NCI-H524 (cell line): ENCODE measurements at regions not wholly inside any gene's neighbourhood (a gene's known extent, or its start where the extent isn't known, plus 50 kb on each side); places are given as distances from the start of the nearest gene placed in this dataset.

Source experiments
- DNase-seq, 2 experiments: peaks; one replicate each; lab custom pipeline; 2025; lab: John Stamatoyannopoulos, UW

DNA sequence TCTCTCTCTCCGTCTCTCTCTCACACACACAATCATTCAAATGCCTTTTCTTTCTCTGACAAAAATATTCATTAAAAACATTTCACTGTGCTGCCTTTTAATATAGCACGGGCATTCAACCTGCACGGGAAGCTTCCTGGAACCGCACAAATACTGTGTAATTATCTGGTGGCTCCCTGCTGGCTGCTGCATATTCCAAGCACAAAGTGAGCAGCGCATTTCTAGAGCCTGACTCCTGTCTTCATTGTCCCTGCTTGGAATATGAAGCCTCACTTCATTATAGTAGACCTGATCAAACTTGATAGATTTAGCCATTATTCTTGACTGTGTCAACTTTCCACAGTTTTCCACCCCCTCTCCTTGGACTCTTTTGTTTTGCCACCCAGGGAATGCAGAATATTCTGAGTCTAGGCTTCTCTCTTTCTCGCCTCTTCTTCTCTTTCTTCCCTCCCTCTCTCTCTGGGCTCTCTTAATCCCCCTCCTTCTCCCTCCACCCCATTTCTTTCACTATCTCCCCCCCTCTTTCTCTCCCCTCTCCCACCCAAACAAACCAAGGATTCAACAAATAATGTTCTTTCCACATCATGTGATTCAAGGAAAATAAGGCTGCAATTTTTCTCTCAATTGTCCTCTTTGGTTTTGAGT, 672.1 kb upstream of the FANCL start:
- no peak for DNase-seq

DNA sequence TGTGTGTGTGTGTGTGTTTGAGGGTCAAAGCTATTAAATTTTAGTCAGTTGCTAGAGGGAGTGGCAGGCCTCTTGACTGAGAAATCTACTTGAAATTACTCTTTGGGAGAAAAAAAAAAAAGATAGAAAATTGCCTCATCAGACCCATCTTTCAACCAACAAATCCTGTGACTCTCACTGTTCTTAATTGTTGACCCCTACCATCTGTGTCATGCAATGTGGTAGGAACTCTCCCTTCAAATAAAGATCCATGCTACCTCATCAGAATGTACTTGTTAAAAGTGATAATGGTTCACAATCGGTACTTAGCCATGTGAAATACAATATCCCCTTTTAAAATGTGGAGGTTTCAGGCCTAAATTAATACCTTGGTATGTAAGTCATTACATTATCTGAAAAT, 670.8 kb upstream of the FANCL start:
- no peak for DNase-seq

DNA sequence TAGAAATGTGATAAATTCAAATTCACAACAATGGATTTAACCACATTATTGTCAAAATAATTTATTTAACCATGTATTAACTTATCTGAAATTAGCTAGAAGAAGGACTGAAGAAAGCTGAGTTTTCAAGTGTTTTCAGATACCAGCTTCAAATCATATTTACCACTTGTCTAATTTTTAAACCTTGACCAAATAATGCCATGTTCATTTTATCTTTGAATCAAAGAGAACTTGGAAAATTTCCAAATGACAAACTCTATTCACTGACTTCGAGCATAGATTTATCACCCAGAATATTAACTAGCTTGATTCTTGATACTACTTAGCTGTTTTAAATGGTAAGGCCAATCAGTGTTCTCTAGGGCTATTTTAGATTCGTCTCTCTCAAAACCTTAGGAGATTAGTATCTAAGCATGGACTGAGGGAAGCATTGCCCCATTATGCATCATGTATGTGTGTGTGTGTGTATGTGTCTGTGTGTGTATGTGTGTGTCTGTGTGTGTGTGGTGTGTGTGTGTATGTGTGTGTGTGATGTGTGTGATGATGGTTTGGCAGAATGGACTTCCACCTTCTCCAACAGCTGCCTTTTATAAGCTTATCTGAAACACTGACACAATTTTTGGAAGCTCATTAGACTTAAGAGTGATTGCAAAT, 667.5 kb upstream of the FANCL start:
- DNase-seq, result no peak

DNA sequence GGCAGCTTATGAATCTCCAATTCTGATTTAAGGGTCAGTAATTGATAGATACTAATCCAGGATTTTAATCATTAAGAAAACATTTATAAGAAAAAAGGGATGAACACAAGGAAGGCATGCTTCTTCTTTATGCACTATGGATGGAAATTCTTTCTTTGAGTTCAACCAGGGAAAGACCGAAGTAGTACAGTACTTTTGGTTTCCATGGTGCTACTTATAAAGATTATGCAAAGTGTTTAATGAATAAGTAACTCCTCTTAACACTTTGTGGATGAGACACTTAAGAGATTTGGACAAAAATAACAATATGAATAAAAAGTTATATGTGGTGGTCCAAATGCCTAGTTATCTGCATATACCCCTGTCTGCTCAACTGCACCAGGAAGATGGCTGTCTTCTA, 666.5 kb upstream of the FANCL start:
- DNase-seq, result no peak

DNA sequence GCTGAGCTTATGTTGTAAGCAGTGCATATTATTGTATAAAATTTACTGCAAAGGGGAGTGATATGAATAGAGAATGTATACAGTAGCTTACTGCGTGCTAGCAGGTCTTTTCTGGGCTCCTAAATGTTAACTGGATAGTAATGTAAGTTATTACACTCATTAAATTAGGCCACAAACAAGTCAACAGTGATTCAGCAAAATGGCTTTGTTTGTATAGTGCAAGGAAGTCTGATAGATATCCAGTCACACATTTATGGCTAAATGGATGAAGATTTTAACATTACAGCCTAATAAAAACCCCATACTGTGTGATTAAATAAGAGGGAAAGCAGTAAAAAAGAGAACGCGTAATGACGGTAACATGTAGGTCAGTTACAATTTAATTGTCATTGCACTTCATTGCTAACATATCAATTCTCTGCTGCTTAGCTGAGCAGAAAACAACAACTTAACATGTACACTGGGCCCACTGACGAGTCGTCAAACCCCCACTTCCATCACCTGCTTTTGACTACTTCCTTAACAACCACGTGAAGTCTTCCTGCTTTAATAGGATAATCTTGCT, 665.0 kb upstream of the FANCL start:
- no peak for DNase-seq

DNA sequence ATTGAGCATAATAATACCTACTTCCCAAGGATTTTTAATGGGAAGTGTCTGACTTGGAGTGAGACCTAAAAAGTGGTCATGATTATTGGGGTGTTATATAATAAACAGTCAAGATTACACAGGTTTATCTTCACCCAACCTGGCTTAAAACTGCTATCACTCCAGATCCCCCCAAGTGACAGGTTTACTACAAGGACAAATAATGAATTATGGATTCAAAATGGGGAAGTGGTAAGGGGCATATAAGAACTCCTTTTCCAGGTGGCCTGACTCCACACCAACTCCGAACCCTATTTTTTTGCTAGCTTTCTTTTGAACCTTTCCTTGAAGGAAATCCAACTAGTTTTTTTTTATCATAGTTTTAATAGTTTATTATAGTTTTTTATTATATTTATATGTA, 663.0 kb upstream of the FANCL start:
- no peak for DNase-seq

DNA sequence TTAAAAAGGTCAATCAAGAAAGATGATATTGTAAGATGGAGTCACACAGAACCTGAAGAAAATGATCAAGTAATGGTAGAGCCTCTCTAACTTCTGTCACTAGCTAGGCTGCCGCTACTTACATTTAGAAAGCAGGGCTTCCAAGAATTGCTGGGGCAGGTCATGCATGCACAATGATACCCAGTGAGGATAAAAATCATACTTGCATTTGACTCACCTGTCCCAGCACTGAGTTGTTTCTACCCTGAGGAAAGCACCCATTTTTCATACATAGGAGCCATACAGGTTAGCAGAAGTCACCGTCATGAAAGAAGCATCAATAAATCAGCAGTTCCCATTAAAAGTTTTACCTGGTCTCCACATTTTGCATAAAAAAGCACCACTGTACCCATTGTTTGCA, 662.3 kb upstream of the FANCL start:
- DNase-seq, result no peak

DNA sequence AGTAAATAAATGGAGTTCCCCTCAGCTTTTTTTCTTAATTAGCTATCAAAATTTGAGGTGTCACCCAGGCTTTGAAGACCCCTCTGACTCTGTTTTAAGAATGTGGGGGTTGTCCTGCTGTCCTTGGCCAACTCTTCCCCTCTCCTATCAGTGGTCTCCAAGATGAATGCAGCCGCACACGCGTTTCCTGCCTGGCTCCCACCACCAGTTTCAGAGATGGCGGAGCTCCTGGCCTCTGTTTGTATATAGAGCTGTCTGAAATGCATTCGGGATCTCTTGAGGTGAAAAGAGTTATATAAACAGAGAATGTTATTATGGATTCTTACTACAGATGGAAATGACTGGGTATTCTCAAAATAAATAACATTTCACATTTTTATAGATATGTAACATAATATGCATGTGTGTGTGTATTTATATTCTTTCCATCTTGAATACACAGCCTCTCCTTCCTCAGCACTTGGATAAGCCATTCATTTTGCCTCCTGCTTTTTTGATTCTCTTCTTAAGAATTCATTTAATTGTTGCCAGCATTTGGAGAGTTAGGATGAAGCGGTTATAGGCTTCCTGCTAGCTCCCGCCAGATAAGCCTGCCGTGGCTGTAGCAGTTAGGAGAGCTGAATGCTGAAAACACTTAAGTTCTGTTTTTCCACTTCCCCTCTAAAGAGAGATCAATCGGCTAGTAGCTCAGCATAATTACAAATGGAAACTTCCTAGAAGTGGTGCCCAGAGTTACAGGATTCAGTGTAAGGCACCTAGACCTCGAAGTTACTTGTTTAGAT, 659.3 kb upstream of the FANCL start:
- no peak for DNase-seq

DNA sequence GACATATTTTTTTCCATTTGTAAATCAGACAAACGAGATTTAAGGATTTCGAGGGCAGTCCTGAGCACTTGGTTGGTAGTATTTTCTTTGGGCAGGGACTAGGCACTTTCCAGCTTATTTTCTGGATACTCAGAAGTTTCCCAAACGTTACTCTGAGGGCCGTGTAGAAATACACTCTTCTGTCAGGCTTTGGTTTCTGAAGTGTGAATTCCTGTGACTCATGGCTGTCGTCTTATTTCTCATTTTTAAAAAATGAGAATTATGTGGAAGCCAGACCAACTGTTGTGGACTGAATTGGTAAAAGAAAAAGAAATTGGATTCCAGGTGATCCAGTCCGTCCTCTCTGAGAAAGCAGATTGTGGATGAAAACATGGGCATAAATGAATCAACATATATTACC, 658.6 kb upstream of the FANCL start:
- no peak for DNase-seq

DNA sequence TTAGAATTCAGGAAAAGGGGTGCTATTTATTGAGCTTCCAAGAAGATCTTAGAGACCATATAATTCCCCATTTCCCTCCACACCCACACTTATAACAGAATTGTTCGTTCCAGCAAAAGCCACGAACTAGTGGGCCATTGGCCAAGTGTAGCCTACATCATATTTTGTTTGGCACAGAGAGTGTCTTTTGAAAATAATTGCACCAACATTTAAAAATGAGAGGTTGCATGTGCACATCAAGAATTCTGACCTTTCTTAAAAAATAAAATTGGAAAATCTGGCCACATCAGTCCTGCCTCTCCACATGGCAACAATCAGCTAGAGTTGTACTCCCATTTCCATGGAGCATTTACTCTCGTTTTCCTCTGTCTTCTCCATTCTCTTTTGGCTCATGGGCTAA, 655.5 kb upstream of the FANCL start:
- DNase-seq, result no peak

DNA sequence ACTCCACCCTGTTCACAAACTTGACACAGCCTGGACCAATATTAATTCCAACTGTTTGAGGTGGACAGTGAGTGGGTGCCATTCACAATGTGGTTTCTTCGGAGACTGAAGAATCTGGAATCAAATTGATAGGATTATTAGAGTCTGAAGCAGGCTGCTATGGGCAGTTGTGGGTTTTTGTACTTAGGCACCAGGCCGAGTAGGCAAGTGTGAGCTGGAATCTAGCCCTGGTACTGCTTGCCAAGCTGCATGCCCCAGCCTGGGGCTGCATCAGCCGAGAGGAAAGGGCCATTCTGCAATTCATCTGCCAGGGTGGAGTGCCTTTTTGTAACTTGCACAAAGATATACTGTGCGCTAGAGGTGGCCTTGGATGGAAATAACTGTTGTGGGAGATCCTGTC, 654.7 kb upstream of the FANCL start:
- DNase-seq, result no peak

DNA sequence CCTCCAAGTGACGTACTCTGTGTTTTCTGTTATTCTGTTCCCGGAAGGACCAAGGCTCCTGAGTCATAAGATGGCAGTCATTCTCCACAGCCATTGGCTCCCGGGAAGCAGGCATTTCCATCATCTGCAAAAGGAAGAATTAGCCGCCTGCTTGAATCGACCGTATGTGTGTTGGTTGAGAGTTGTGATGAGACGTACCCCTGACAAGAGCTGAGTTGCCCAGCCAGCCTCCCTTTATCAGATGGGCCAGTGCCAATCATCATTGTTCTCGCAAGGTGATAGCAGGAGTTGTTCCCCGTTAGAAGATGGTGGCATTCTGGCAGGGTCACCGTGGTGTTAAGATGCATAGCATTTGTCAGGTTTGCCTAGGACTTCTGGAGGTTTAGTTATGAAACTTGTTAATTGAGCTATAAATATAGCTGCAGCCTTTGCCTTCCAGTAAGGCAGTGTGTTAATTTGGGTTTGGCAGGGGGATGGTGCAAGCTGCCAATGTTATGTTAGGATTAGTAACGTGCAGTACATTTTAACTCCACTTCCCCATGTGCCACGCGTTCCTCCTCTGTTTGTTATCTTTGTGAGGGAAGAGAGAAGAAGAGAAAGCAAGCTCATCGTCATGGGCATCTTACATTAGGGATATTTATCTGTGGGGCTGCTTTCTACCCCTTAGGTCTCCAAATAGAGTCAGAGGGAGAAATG, 652.7 kb upstream of the FANCL start:
- no peak for DNase-seq

DNA sequence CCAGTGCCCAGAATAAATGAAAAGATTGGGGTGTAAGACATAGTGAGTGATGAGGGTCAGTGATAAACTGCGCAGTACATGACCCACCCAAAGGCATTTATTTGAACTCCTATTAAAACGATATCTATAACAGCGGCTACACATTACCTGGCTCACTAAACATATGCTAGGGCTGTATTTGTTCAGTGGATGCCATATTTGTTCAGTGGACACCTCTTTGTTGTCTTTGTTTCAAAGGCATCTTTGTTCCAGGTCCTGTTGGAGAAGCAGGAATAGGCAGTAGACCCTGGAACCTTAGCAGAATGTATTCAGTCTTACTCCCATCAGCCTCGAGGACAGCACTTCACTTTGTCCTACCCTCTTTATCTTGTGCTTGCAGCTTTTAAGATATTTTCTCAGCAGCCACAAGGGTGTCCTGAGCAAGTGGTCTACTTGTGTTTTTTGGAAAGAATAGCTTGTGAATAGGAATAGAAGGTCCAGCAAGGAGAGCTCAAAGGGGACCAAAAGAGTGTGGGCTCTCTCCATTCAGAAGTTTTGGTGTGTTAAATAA, 650.8 kb upstream of the FANCL start:
- no peak for DNase-seq

DNA sequence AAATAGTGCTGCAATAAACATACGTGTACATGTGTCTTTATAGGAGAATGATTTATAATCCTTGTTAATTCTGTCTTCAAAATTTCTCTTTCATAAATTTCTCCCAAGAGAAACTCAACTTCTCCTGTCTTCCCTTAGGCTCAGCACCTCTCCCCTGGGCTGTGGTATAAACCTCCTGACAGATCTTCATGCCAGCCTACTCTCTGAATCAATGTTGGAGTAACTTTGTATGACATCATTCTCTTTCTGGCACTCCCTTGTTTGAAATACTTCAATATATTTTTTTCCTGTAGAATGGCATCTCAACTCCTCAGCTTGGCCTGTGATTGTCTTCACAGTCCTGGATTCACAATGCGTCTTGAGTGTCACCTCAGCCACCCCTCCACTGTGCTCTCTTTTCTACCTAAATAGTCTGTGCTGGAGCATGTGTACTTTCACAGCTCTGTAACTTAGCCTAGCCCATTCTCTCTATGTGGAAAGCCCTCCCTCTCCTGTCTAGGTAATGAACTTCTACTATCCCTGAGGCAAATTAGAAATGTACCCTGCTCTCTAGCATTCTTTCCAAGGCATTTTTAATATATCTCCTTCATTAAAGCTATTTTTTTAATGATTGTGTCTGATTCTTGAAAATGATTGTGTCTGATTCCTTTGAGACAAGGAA, 649.9 kb upstream of the FANCL start:
- DNase-seq, result no peak

DNA sequence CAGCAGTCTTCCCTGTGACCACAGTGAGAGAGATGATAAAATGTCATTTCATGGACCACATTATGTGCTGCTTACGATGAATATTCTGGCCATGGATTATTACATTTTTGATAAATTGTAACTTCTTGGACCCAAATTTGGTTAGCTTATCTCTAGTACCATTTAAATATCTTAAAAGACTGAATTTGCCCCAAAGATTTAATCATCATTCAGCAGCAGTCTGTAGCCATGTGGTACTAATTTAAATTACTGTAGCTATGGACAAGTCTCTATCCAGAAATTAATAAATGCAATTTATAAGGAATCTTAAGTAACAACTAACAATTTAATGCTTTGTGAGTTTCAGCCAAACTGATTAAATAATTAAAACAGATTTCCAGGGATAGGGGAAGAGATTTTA, 644.9 kb upstream of the FANCL start:
- no peak for DNase-seq

DNA sequence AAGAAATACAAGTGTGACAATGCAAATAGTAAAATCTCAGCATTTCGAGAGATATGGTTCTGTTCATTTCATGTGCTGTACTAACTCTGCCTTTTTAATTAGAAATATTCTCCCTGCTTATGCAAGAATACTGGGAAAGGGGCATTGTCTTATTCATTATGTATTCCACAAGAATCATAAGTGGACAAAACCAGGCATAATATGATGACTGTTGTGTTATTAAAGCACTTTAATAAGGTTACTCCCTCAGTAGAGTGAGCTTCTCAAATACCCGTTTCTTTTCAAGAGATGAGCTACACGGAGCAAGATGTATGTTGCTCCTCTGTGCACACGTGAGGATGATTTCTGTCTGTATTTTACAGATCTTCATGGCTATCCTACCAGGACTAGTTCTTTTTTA, 638.7 kb upstream of the FANCL start:
- no peak for DNase-seq

DNA sequence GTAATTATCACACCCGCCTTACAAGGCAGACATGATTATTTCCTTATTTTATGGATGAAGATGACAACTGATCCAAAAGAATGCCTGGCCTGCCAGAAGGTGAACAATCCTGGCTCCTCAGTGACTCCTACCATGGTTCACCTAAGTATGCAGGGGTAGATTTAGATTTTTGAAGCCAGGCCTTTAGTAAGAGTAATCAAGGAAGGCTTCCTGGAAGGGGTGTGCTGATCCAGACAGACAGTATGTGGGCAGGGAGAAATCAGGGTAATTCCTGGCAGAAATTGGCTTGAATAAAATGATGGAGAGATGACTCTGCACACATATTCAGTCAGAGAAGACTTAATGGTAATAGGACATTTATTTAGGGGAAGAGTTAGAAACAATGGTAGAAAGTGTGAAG, 637.7 kb upstream of the FANCL start:
- no peak for DNase-seq

DNA sequence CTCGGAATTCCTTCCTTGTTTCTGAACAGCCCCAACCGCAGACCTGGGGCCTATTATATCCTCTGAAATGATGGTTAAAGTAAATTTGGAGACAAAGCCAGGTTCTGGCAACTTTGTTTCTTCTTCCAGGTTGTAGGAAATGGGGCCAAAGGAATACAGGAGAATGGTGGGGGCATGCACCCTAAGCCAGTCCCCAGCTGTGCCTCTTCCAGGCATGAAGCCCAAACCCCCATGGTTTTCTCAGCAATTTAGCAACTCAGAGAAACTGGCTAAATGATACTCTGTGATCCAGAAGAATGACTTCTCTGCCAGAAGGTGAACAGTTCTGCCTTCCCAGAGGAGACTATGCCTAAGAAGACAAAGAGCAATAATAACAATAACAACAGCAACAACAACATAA, 635.0 kb upstream of the FANCL start:
- DNase-seq, result no peak

DNA sequence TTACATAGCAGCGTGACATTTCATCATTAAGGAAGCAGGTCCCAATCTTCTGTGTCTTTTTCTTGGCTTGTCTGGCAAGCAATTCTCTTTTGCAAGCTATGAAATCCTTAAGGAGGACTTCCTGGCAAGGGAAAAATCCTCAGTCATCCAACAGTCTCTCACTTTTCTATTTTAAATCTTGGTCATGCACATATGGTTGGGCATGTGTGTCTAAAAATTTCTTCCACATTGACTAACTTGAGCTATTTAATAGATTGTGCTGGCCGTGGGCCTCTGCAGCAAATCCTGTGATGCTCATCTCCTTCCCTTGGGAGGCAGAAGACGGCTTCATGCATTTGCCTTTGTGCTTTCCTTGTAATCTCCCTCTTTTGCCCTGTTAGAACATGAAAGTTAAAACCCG, 634.3 kb upstream of the FANCL start:
- DNase-seq, result no peak

DNA sequence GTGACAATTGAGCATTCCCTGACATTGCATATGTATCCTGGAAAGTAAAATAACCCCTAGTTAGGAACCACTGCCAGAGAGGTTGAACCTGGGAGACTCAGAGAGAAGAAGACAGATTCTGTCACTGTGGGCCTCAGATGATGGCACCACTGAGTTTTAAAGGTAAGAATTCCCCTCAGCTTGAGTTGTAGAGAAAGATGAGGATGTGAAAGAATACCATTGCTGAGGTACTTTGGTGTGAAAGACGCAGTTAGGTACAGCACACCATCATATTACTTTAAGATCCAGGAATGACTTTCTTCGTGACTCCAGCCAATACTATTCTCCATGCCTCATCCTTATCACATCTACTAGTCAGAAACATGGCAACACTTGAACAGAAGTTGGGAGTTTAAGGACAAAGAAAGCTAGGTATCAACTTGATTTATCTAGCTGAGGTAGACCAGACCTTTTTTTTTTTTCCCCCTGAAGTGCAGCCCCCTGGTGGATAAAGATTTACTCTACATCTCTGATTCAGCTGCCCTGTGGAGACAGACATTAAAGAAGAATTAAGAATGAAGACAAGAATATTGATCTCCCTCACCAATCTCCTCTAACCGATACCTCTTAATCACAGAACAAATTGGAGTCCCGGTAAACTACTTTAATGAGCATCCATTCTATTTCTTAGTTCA, 630.5 kb upstream of the FANCL start:
- no peak for DNase-seq

DNA sequence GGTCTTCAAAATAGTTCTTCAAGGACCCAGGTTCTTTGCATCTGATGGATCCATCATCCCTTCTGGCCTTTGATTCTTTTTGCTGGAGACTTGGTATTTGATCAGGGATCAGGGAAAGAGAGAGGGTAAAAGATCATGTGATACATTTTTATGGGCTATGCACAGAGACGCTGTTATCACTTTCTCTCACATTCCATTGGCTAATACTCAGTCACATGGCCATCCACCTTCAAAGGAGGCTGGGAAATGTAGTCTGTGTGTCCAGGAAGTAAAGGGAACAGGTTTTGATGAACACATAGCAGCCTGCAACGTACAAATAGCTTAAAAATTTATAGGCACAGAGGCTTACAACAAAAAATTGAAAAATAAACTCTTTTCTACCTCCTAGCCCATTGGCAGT, 629.6 kb upstream of the FANCL start:
- no peak for DNase-seq
